ENCODE measurements at regions not wholly inside any gene's neighbourhood (a gene's known extent, or its start where the extent isn't known, plus 50 kb on each side); places are given as distances from the start of the nearest gene placed in this dataset.

DNA sequence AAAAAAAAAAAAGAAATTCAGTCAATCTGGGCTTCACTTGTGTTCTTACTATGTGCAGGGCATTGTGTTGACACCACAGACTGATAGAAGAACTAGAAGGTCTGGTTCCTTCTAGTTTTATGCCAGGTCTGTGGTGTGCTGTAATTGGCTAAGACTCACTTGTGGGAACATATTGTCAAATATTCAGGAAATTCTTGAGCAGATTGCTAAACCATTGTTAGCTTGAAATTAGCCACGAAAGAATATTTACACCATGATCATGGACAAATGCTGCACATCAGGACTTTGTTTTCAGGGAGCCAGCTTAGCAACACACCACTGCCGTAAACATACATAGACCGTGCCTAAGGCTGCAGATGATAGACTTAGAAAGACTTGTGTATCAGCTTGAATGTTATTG lies 74.6 kb downstream of the GTPBP8 start:
- no peak overlapping the region for H3K4me3 ChIP-seq

DNA sequence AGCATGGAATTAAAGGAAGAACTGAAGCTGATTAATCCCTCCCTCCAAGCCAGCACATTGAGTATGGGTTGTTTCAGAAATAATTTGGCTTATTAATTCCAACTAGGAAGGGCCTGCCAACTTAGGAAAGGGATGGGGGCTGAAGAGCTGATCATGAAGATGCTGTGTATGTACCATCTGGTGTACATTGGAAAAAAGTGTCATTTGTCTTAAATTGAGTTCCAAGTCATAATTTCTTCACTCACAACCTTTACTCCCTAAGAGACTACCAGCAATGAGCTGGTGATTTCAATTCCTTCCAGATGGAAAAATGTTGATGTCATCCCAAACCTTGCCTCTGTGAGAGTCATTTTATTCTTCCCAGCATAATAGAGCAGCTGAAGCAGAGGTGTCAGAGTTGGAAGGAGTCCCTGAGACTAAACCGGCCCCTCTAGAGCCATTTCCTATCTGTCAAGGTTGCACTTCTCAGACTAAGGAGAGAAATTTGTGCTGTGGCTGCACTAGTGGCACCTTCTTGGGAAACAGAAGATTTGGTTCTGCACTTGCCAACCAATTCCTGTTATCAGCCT lies 79.4 kb downstream of the GTPBP8 start:
- Histone ChIP-seq H3K9me3 (no peaks in the 10 kb centered on the region), H3K36me3 (no peaks in the 10 kb centered on the region), H3K4me3 (no peak overlapping the region), H3K27me3 (replicated peaks; ENCODE audit: insufficient read depth) (no peaks in the 10 kb centered on the region), H3K4me1 (ENCODE audit: control insufficient read depth in 1 of 2, low read depth in 2 of 2) (no peaks in the 10 kb centered on the region), H3K27ac (no peak overlapping the region)
- DNase-seq (ENCODE audit: low spot score), result no peak
- TF ChIP-seq, protein P1, sequence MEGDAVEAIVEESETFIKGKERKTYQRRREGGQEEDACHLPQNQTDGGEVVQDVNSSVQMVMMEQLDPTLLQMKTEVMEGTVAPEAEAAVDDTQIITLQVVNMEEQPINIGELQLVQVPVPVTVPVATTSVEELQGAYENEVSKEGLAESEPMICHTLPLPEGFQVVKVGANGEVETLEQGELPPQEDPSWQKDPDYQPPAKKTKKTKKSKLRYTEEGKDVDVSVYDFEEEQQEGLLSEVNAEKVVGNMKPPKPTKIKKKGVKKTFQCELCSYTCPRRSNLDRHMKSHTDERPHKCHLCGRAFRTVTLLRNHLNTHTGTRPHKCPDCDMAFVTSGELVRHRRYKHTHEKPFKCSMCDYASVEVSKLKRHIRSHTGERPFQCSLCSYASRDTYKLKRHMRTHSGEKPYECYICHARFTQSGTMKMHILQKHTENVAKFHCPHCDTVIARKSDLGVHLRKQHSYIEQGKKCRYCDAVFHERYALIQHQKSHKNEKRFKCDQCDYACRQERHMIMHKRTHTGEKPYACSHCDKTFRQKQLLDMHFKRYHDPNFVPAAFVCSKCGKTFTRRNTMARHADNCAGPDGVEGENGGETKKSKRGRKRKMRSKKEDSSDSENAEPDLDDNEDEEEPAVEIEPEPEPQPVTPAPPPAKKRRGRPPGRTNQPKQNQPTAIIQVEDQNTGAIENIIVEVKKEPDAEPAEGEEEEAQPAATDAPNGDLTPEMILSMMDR (IDR thresholded peaks at IDR 0.05), result no peak
- ATAC-seq (ENCODE audit: insufficient number of reproducible peaks, low FRiP score, low read depth), result no peak

More for the DNA sequence above, 74.6 kb downstream of the GTPBP8 start:
- H3K9me3 ChIP-seq, result no peaks in the 10 kb centered on the region
- ATAC-seq (ENCODE audit: insufficient number of reproducible peaks, low FRiP score, low read depth), result no peak
- H3K27ac ChIP-seq, result no peak overlapping the region
- TF ChIP-seq, protein P1 (IDR thresholded peaks at IDR 0.05), result no peak
- no peaks in the 10 kb centered on the region for H3K36me3 ChIP-seq
- H3K4me1 ChIP-seq (ENCODE audit: control insufficient read depth in 1 of 2, low read depth in 2 of 2), result peaks cover 0 to 18% of the 10 kb centered on the region in 2 donors
- no peak for DNase-seq (ENCODE audit: low spot score)
- no peaks in the 10 kb centered on the region for H3K27me3 ChIP-seq (replicated peaks; ENCODE audit: insufficient read depth)

DNA sequence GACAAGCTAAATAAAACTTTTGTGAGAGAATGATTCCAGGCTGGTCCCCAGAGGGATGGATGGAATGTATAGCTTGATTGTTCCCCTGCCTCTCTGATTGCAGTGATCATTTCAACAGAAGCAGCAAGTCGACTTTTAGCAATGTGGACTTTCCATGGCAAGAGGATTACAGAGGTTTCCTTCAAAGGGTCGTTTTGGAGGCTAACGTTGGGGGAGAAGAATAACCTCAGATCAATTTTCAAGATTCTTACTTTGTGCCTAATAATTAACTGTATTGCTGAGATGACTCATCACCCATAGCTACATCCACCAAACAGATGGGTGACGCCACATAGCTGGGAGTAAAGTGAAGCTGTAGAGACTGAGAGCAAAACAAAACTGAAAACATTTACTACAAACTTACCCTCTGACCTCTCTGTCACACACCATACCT lies 79.9 kb downstream of the GTPBP8 start:
- Histone ChIP-seq H3K27ac (no peak overlapping the region), H3K4me1 (ENCODE audit: control insufficient read depth in 1 of 2, low read depth in 2 of 2) (no peaks in the 10 kb centered on the region), H3K36me3 (no peaks in the 10 kb centered on the region), H3K4me3 (no peak overlapping the region), H3K27me3 (replicated peaks; ENCODE audit: insufficient read depth) (no peaks in the 10 kb centered on the region), H3K9me3 (no peaks in the 10 kb centered on the region)
- DNase-seq (ENCODE audit: low spot score) (no peak), ATAC-seq (ENCODE audit: insufficient number of reproducible peaks, low FRiP score, low read depth) (no peak)
- TF ChIP-seq, protein P1 (IDR thresholded peaks at IDR 0.05), result no peak

DNA sequence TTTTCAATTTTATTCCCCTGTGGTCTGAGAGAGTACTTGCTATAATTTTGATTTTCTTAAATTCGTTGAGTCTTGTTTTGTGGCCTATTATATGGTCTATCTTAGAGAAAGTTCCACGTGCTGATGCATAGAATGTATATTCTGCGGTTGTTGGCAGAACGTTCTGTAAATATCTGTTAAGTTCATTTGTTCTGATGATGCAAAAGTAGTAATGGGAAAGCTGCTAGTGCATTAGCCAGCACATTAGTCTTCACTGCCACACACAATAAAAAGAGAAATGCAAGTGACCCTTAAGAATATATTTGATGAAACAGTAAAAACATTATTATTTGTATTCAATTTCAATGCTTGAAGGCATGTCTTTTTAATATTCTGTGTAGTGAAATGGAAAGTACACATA lies 84.8 kb downstream of the GTPBP8 start:
- TF ChIP-seq, protein P1 (IDR thresholded peaks at IDR 0.05), result no peak

DNA sequence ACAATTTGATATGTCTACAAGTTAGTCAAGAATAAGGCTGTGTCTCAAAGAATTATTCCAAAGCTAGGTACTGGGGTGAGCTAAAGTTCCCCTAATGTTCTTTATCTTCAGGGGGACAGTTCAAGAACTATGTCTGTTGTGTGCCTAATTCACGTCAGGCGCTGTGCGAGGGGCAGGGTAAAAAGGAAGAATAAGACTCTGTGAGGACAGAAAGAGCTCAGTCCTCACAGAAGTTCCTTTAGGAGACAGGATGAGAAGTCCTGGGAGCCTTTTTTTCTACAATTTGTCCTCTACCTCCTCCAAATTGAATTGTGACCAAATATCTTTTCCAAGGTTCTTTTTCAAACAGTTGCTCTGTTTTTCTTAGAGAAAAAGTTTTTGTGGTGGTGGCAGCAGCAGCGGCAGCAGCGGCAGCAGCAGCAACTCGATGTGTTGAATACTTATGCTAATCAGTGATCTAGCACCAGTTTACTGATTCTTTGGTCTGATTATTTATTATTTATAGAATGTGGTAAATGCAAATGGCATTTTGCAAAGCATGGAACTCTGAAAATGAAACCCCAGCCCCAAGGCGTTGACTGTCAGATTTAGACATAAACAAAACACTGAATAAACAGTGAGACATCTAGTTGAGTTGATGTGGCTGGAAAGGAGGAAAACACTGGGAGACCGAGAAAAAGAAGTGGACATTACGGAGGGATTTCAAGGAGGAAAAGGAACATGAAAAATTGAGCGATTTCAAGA lies 88.6 kb downstream of the GTPBP8 start:
- Histone ChIP-seq H3K4me1 (ENCODE audit: control insufficient read depth in 1 of 2, low read depth in 2 of 2) (no peaks in the 10 kb centered on the region), H3K27ac (no peak overlapping the region), H3K4me3 (no peak overlapping the region), H3K9me3 (no peaks in the 10 kb centered on the region), H3K27me3 (replicated peaks; ENCODE audit: insufficient read depth) (no peaks in the 10 kb centered on the region), H3K36me3 (no peaks in the 10 kb centered on the region)
- DNase-seq (ENCODE audit: low spot score) (no peak), ATAC-seq (ENCODE audit: insufficient number of reproducible peaks, low FRiP score, low read depth) (no peak)
- TF ChIP-seq, protein P1 (IDR thresholded peaks at IDR 0.05), result no peak

More for the DNA sequence above, 84.8 kb downstream of the GTPBP8 start:
- Histone ChIP-seq H3K27me3 (replicated peaks; ENCODE audit: insufficient read depth) (no peaks in the 10 kb centered on the region), H3K9me3 (no peaks in the 10 kb centered on the region), H3K27ac (no peak overlapping the region), H3K4me1 (ENCODE audit: control insufficient read depth in 1 of 2, low read depth in 2 of 2) (no peaks in the 10 kb centered on the region), H3K4me3 (no peak overlapping the region), H3K36me3 (no peaks in the 10 kb centered on the region)
- ATAC-seq (ENCODE audit: insufficient number of reproducible peaks, low FRiP score, low read depth) (no peak), DNase-seq (ENCODE audit: low spot score) (no peak)

Data from thoracic aorta (tissue), 2 donors.